ENCODE measurements at regions not wholly inside any gene's neighbourhood (a gene's known extent, or its start where the extent isn't known, plus 50 kb on each side); places are given as distances from the start of the nearest gene placed in this dataset.

DNA sequence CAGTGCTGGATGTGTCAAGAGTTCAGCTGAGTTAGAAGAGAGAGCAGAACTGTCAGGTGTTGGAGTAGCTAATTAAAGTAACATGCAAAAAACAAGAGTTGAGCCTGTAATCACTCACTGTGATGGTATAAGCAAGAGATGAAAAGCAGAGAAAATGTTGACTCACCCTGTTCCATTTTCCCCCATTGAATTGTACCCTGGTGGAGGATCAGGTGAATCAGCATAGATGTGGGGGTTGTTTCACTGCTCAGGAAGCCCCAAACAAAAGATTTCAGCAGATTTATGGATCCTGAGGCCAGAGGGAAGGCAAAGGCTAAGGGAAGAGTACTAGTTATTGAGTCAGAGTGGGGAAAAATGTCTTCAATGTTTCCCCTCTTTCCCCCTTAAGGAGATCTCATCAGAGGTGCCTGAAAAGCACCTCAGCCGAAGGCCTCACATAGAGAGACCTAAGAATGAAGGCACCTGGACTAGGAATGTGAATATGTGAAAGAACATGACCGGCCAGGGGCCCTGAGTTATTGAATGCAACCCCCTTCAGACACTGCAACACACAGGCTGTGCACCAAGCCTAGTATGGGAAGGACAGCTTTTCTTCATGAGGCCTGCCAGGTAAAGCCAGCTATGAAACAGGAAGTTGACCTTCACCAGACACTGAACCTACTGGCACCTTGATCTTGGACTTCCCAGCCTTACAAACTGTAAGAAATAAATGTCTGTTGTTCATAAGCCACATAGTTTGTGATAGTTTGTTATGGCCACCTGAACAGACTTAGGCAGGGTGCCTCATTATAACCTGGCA is 90.1 kb downstream of the TMCO5A start:
- no peak for TF ChIP-seq POLR2AphosphoS5 (IDR thresholded peaks at IDR 0.05)
- TF ChIP-seq, protein P1, sequence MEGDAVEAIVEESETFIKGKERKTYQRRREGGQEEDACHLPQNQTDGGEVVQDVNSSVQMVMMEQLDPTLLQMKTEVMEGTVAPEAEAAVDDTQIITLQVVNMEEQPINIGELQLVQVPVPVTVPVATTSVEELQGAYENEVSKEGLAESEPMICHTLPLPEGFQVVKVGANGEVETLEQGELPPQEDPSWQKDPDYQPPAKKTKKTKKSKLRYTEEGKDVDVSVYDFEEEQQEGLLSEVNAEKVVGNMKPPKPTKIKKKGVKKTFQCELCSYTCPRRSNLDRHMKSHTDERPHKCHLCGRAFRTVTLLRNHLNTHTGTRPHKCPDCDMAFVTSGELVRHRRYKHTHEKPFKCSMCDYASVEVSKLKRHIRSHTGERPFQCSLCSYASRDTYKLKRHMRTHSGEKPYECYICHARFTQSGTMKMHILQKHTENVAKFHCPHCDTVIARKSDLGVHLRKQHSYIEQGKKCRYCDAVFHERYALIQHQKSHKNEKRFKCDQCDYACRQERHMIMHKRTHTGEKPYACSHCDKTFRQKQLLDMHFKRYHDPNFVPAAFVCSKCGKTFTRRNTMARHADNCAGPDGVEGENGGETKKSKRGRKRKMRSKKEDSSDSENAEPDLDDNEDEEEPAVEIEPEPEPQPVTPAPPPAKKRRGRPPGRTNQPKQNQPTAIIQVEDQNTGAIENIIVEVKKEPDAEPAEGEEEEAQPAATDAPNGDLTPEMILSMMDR (IDR thresholded peaks at IDR 0.05): no peak
- no peak for TF ChIP-seq POLR2A (IDR thresholded peaks at IDR 0.05)
